ENCODE measurements at regions not wholly inside any gene's neighbourhood (a gene's known extent, or its start where the extent isn't known, plus 50 kb on each side); places are given as distances from the start of the nearest gene placed in this dataset.

DNA sequence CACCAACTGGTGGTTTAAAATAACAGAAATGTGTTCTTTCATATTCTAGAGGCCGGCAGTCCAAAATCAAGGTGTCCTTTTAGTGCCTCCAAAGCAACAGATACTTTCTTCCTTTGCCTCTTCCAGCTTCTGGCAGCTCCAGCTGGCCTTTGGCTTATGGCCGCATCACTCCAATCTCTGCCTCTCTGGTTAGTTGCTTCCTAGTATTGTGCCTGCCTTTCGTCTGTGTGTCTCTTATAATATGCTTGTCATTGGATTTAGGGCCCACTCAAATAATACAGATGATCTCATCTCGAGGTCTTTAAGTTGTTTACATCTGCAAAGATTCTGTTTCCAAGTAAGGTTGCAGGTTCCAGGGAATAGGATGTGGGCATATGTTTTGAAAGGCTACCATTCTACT lies 855.2 kb upstream of the ID2 start:
- TF ChIP-seq YY1 (IDR thresholded peaks at IDR 0.05; ENCODE audit: insufficient read depth, insufficient read length) (no peak), SUZ12 (IDR thresholded peaks at IDR 0.05; ENCODE audit: extremely low read depth, insufficient read depth, insufficient read length) (no peak)

Measured in NT2/D1 (cell line).